B cell (primary cell): ENCODE measurements at regions not wholly inside any gene's neighbourhood (a gene's known extent, or its start where the extent isn't known, plus 50 kb on each side); places are given as distances from the start of the nearest gene placed in this dataset.

ENCODE experiments used
- ATAC-seq: fragments of 200-7000 bp; cut with Tn5 transposase; one replicate; pipeline ENCODE4 v1.10.0; 2021; ENCODE audit warnings: low read depth, mild to moderate bottlenecking, moderate number of reproducible peaks, moderate library complexity
- CTCF ChIA-PET: fragments of 350-600 bp; sonication (Branson Sonifier 250); formaldehyde crosslinking; loops from one replicate; lab custom pipeline; 2021; ENCODE audit warnings: antibody characterized with exemption, inconsistent platforms; lab: Charles Lee
- POLR2A ChIA-PET: fragments of 350-600 bp; sonication (Branson Sonifier 250); formaldehyde crosslinking; loops from one replicate; lab custom pipeline; 2021; ENCODE audit warnings: antibody characterized with exemption; lab: Charles Lee
- DNase-seq: peaks from one replicate; pipeline ENCODE4 v3.0.0; 2013
- H2AFZ ChIP-seq: 2 replicates; pipeline ENCODE4 v1.6.1; 2012; ENCODE audit warnings: mild to moderate bottlenecking, low read depth, low read length; ENCODE audit not compliant: insufficient read depth, poor library complexity, severe bottlenecking
- H3K27ac ChIP-seq, 2 donors: 1 replicate in 1 of 2; 2 replicates in 1 of 2; pipeline ENCODE4 v1.5.1; 2012 to 2013; ENCODE audit warnings: low read length in 2 of 2, mild to moderate bottlenecking in 2 of 2, moderate library complexity in 1 of 2
- H3K27me3 ChIP-seq, 4 experiments: fragments of 200-600 bp in 1 of 4; sonication (generic) in 1 of 4; replicated peaks in 1 of 4; 1 replicate in 2 of 4; 2 replicates in 2 of 4; pipeline versions ENCODE4 v1.6.1 to v1.7.0; 2013 to 2016; ENCODE audit warnings: low read length in 3 of 4, mild to moderate bottlenecking in 2 of 4, mixed read lengths in 1 of 4, moderate library complexity in 1 of 4; ENCODE audit not compliant: insufficient read depth in 4 of 4, control insufficient read depth in 3 of 4; ENCODE audit errors: control extremely low read depth in 1 of 4
- H3K36me3 ChIP-seq, 2 experiments: replicated peaks in 1 of 2; 1 replicate in 1 of 2; 2 replicates in 1 of 2; pipeline versions ENCODE4 v1.6.1 to v1.7.1; 2013; ENCODE audit warnings: low read length in 1 of 2; ENCODE audit not compliant: insufficient read depth in 2 of 2, control insufficient read depth in 1 of 2; ENCODE audit errors: control extremely low read depth in 1 of 2, extremely low read depth in 1 of 2
- H3K4me1 ChIP-seq, 2 donors: fragments of 200-600 bp in 1 of 2; sonication (generic) in 1 of 2; 1 replicate in 1 of 2; 2 replicates in 1 of 2; pipeline versions ENCODE4 v1.5.1 to v1.6.1; 2013 to 2017; ENCODE audit warnings: low read length in 2 of 2; ENCODE audit not compliant: control insufficient read depth in 2 of 2, insufficient read depth in 2 of 2
- H3K4me2 ChIP-seq: replicated peaks from 2 replicates; pipeline ENCODE3; 2012; ENCODE audit warnings: mild to moderate bottlenecking, low read depth, low read length; ENCODE audit not compliant: poor library complexity, severe bottlenecking
- H3K4me3 ChIP-seq, 5 experiments: fragments of 200-600 bp in 1 of 5; sonication (generic) in 1 of 5; 1 replicate in 3 of 5; 2 replicates in 2 of 5; pipeline versions ENCODE4 v1.5.1 to v1.7.0; 2011 to 2016; ENCODE audit warnings: low read length in 4 of 5, mild to moderate bottlenecking in 4 of 5, low read depth in 2 of 5, control low read depth in 1 of 5, moderate library complexity in 1 of 5; ENCODE audit not compliant: insufficient read depth in 1 of 5; ENCODE audit errors: control extremely low read depth in 1 of 5, extremely low read depth in 1 of 5
- H3K79me2 ChIP-seq: fragments of 200-600 bp; sonication (generic); one replicate; pipeline ENCODE4 v1.6.0; 2016; ENCODE audit warnings: low read length; ENCODE audit not compliant: control insufficient read depth, insufficient read depth
- H3K9ac ChIP-seq: fragments of 200-600 bp; sonication (generic); 2 replicates; pipeline ENCODE4 v1.6.1; 2017; ENCODE audit warnings: mild to moderate bottlenecking, low read length, moderate library complexity
- H3K9me3 ChIP-seq, 3 donors: one replicate each; pipeline versions ENCODE4 v1.6.1 to v1.7.1; 2013; ENCODE audit warnings: low read length in 2 of 3; ENCODE audit not compliant: control insufficient read depth in 2 of 3, insufficient read depth in 1 of 3; ENCODE audit errors: control extremely low read depth in 1 of 3
- H4K20me1 ChIP-seq: 2 replicates; pipeline ENCODE4 v1.6.0; 2012; ENCODE audit warnings: mild to moderate bottlenecking, low read length; ENCODE audit not compliant: insufficient read depth, control insufficient read depth, poor library complexity, severe bottlenecking
- H3K27ac Mint-ChIP-seq: one replicate; pipeline ENCODE4 v1.8.0; 2021; ENCODE audit warnings: mixed read lengths
- H3K27me3 Mint-ChIP-seq: one replicate; pipeline ENCODE4 v1.8.0; 2021; ENCODE audit warnings: mixed read lengths
- H3K4me1 Mint-ChIP-seq: one replicate; pipeline ENCODE4 v1.8.0; 2021; ENCODE audit warnings: mixed read lengths
- H3K4me3 Mint-ChIP-seq: one replicate; pipeline ENCODE4 v1.8.0; 2021; ENCODE audit warnings: mixed read lengths
- H3K9me3 Mint-ChIP-seq: one replicate; pipeline ENCODE4 v1.8.0; 2022; ENCODE audit warnings: mixed read lengths; ENCODE audit not compliant: insufficient read depth
- EZH2 ChIP-seq: IDR thresholded peaks from 2 replicates; pipeline ENCODE4 v1.6.1; 2012; ENCODE audit warnings: borderline replicate concordance, low read depth, mild to moderate bottlenecking, moderate library complexity, low read length; ENCODE audit not compliant: insufficient read depth, poor library complexity, severe bottlenecking
- WGBS: methylation state at CpG from one replicate; pipeline ENCODE4 v1.1.5; 2013; ENCODE audit warnings: missing lambda C conversion rate; ENCODE audit not compliant: insufficient coverage; 5-methylcytosine and 5-hydroxymethylcytosine counted together
- intact Hi-C: fragments of 100-400 bp; cut with micrococcal nuclease; formaldehyde crosslinking; loops from one replicate; pipeline ENCODE4 v1.10.0; 2022
- TF ChIP-seq, protein P1 (sequence below): fragments of 200-600 bp; IDR thresholded peaks from one replicate; pipeline ENCODE4 v1.8.0; 2022; ENCODE audit warnings: antibody characterized with exemption, mild to moderate bottlenecking

DNA sequence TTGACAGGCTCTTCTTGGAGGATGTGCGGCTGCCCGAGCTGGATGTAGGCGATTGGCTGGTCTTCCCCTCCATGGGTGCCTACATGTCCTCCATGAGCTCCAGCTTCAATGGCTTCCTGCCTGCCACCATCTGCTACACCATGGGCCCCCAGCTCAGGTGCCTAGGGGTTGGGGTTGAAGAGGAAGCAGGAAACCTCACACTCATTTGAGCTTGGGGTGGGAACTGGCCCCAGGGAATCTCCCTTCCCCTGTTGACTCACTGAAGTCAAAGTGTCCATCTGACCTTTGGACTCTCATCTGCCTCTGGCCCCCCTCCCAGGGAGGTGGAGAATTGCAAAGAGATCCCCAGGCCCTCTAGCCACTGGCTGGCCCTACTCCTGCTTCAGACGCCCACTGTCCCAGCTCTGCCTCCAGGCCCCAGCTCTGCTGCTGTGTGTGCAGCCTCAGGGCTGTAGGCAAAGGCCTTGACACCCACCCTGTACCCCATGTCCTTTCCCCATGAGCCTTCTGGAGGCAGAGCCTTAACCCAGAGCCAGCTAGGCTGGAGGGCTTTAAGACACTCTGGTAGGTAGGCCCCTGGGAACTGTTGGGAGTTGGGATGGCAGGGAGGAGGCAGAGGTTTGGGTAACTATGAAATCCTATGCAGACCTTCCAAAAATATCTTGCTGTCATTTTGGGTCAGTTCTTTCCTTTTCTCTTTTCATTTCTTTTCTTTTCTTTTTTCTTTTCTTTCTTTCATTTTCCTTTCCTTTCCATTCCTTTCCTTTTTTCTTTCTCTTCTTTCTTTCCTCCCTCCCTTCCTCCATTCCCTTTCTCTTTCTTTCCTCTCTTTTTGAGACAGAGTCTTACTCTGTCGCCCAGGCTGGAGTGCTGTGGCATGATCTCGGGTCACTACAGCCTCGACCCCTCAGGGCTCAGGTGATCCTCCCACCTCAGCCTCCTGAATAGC lies 66.9 kb upstream of the TINAGL1 start:
- 96% methylated on average over 4 of the region's 7 CpGs for WGBS
- Mint-ChIP-seq H3K27me3 (peaks cover 22% of the 10 kb centered on the region), H3K4me1 (peaks cover 12% of the 10 kb centered on the region), H3K27ac (no peak overlapping the region), H3K4me3 (no peak overlapping the region), H3K9me3 (no peaks in the 10 kb centered on the region)
- Histone ChIP-seq H3K4me3 (no peak overlapping the region), H3K79me2 (no peaks in the 10 kb centered on the region), H3K4me1 (peaks cover 15 to 19% of the 10 kb centered on the region in 2 donors), H3K9ac (no peak overlapping the region), H4K20me1 (no peaks in the 10 kb centered on the region), H3K4me2 (no peak overlapping the region), H3K36me3 (no peaks in the 10 kb centered on the region), H2AFZ (no peak overlapping the region), H3K27me3 (no peaks in the 10 kb centered on the region), H3K9me3 (peaks cover 0 to 17% (median 0%) of the 10 kb centered on the region in 3 donors), H3K27ac (no peak overlapping the region)
- ChIA-PET POLR2A (no interaction called here), CTCF (interaction anchor here (1.4 kb wide), 2 partner anchors 88 to 115 kb away, joined by 3 to 4 read pairs; no protein-coding TSS in a partner anchor)
- no peak for TF ChIP-seq EZH2
- TF ChIP-seq, protein P1, sequence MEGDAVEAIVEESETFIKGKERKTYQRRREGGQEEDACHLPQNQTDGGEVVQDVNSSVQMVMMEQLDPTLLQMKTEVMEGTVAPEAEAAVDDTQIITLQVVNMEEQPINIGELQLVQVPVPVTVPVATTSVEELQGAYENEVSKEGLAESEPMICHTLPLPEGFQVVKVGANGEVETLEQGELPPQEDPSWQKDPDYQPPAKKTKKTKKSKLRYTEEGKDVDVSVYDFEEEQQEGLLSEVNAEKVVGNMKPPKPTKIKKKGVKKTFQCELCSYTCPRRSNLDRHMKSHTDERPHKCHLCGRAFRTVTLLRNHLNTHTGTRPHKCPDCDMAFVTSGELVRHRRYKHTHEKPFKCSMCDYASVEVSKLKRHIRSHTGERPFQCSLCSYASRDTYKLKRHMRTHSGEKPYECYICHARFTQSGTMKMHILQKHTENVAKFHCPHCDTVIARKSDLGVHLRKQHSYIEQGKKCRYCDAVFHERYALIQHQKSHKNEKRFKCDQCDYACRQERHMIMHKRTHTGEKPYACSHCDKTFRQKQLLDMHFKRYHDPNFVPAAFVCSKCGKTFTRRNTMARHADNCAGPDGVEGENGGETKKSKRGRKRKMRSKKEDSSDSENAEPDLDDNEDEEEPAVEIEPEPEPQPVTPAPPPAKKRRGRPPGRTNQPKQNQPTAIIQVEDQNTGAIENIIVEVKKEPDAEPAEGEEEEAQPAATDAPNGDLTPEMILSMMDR = no peak
- DNase-seq (no peak), ATAC-seq (no peak)
- intact Hi-C loops = no loop called here

DNA sequence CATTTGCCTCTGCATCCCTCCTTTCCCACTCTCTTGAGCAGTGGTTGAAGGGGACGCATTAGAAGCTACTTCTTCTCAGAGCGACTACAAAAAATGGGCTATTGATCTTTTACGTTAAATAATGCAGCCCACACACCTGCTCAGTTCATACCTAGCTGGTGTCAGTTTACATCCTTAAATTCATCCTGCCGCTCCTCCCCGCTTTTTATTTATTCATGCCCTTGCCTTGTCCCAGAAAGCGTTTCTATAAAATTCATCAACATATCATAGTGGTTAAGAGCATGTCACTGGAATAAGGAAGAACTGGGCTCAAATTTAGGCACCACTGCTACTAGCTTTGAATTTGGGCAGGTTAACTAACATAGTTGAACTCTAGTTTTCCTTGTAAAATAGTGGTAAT lies 66.0 kb upstream of the TINAGL1 start:
- TF ChIP-seq, protein P1 = no peak
- no peak for TF ChIP-seq EZH2
- peaks cover 22% of the 10 kb centered on the region for H3K27me3 Mint-ChIP-seq
- H3K9me3 Mint-ChIP-seq = no peaks in the 10 kb centered on the region
- H3K27ac Mint-ChIP-seq = no peak overlapping the region
- DNase-seq = no peak
- ChIA-PET POLR2A (no interaction called here), CTCF (interaction anchor here (1.0 to 1.4 kb wide), 2 partner anchors 39 to 116 kb away, joined by 3 read pairs; no protein-coding TSS in a partner anchor)
- no peaks in the 10 kb centered on the region for H3K36me3 ChIP-seq
- intact Hi-C loops = no loop called here
- no peak for ATAC-seq
- H3K9ac ChIP-seq = no peak overlapping the region
- H3K4me2 ChIP-seq = no peak overlapping the region
- no peak overlapping the region for H2AFZ ChIP-seq
- 95% methylated on average over 3 of the region's 6 CpGs for WGBS
- H3K4me1 ChIP-seq = peaks cover 15 to 17% of the 10 kb centered on the region in 2 donors
- peaks cover 12% of the 10 kb centered on the region for H3K4me1 Mint-ChIP-seq
- H3K4me3 Mint-ChIP-seq = no peak overlapping the region
- no peaks in the 10 kb centered on the region for H4K20me1 ChIP-seq
- no peaks in the 10 kb centered on the region for H3K27me3 ChIP-seq
- no peaks in the 10 kb centered on the region for H3K79me2 ChIP-seq
- peaks cover 0 to 21% (median 0%) of the 10 kb centered on the region in 3 donors for H3K9me3 ChIP-seq
- H3K27ac ChIP-seq = no peak overlapping the region
- no peak overlapping the region for H3K4me3 ChIP-seq
